ENCODE measurements at regions not wholly inside any gene's neighbourhood (a gene's known extent, or its start where the extent isn't known, plus 50 kb on each side); places are given as distances from the start of the nearest gene placed in this dataset.

GRCh38 chr6:71082033-71082650 lies 125.3 kb upstream of the B3GAT2 start:
- ATAC-seq = peak in 3 of 8 donors; percentile 6 to 25 (median 14)
- WGBS, 2 donors = 30 to 41% methylated on average over 6 of the region's 6 CpGs

GRCh38 chr6:71083308-71083820 lies 126.5 kb upstream of the B3GAT2 start:
- peak in 2 of 8 donors; percentile 31 to 43 for ATAC-seq
- Histone ChIP-seq H3K4me3 (no peak overlapping the region), H3K4me1 (peaks cover 0 to 45% (median 21%) of the 10 kb centered on the region in 9 donors), H3K27ac (peak overlapping the region in 7 of 10 donors; percentile 8 to 72 (median 54)), H3K9me3 (peaks cover 0 to 6% (median 2%) of the 10 kb centered on the region in 11 donors), H3K27me3 (no peaks in the 10 kb centered on the region), H3K36me3 (no peaks in the 10 kb centered on the region)
- intact Hi-C loops (cut with DNase I) = loop anchor here in 1 of 10 donors (10.0 kb wide), 1 partner anchor 201 kb away; the partner anchor contains the start of gene OGFRL1
- no peak for TF ChIP-seq CTCF (IDR thresholded peaks at IDR 0.05)
- 44 to 46% methylated on average over 6 of the region's 6 CpGs for WGBS, 2 donors
- DNase-seq = no peak

More at GRCh38 chr6:71082033-71082650, 125.3 kb upstream of the B3GAT2 start:
- intact Hi-C loops (cut with DNase I) = loop anchor here in 1 of 10 donors (10.0 kb wide), 1 partner anchor 203 kb away; the partner anchor contains the start of gene OGFRL1
- peaks cover 0 to 45% (median 21%) of the 10 kb centered on the region in 9 donors for H3K4me1 ChIP-seq
- H3K4me3 ChIP-seq = peak overlapping the region in 7 of 10 donors; percentile 9 to 46 (median 35)
- DNase-seq = no peak
- peaks cover 0 to 18% (median 11%) of the 10 kb centered on the region in 11 donors for H3K9me3 ChIP-seq
- H3K27me3 ChIP-seq = no peaks in the 10 kb centered on the region
- H3K27ac ChIP-seq = peak overlapping the region in 9 of 10 donors; percentile 30 to 72 (median 51)
- no peaks in the 10 kb centered on the region for H3K36me3 ChIP-seq
- no peak for TF ChIP-seq CTCF (IDR thresholded peaks at IDR 0.05)

- intact Hi-C loops (cut with DNase I) = loop anchor here in 1 of 10 donors (10.0 kb wide), 1 partner anchor 197 kb away; the partner anchor contains the start of gene OGFRL1
- H3K4me3 ChIP-seq = no peak overlapping the region
- no peaks in the 10 kb centered on the region for H3K9me3 ChIP-seq
- no peak for TF ChIP-seq CTCF (IDR thresholded peaks at IDR 0.05)
- H3K27ac ChIP-seq = no peak overlapping the region
- no peaks in the 10 kb centered on the region for H3K27me3 ChIP-seq
- ATAC-seq (no peak), DNase-seq (no peak)
- no peaks in the 10 kb centered on the region for H3K36me3 ChIP-seq
- 85 to 86% methylated on average over 3 of the region's 3 CpGs for WGBS, 2 donors
- peaks cover 0 to 7% (median 5%) of the 10 kb centered on the region in 9 donors for H3K4me1 ChIP-seq
Measured at GRCh38 chr6:71088166-71088565, 131.3 kb upstream of the B3GAT2 start.

GRCh38 chr6:71090217-71090616 lies 133.4 kb upstream of the B3GAT2 start:
- Histone ChIP-seq H3K4me3 (no peak overlapping the region), H3K36me3 (no peaks in the 10 kb centered on the region), H3K4me1 (no peaks in the 10 kb centered on the region), H3K27me3 (no peaks in the 10 kb centered on the region), H3K9me3 (no peaks in the 10 kb centered on the region), H3K27ac (no peak overlapping the region)
- TF ChIP-seq CTCF (IDR thresholded peaks at IDR 0.05) = no peak
- no peak for ATAC-seq
- no peak for DNase-seq
- WGBS, 2 donors = 85 to 90% methylated on average over 4 of the region's 4 CpGs
- intact Hi-C loops (cut with DNase I) = no loop called here
